Right lobe of liver (tissue), 4 donors: ENCODE measurements at regions not wholly inside any gene's neighbourhood (a gene's known extent, or its start where the extent isn't known, plus 50 kb on each side); places are given as distances from the start of the nearest gene placed in this dataset.

ENCODE experiments used
- POLR2A ChIP-seq: fragments of 450-650 bp; IDR thresholded peaks from one replicate; pipeline ENCODE4 v1.6.1; 2017; ENCODE audit warnings: antibody characterized with exemption, mild to moderate bottlenecking
- TF ChIP-seq, protein P1 (sequence below), 4 donors: fragments of 200-600 bp in 3 of 4; fragments of 450-650 bp in 1 of 4; IDR thresholded peaks; one replicate each; pipeline versions ENCODE4 v1.5.1 to v1.8.0; 2016 to 2022; ENCODE audit warnings: antibody characterized with exemption in 4 of 4, mild to moderate bottlenecking in 2 of 4
- donor health status: DM: no; HTN: no; CAD: no.
- donor health status: DM: no; HTN: no; CAD: no.
- donor health status: DM: no; HTN: yes; CAD: no.

DNA sequence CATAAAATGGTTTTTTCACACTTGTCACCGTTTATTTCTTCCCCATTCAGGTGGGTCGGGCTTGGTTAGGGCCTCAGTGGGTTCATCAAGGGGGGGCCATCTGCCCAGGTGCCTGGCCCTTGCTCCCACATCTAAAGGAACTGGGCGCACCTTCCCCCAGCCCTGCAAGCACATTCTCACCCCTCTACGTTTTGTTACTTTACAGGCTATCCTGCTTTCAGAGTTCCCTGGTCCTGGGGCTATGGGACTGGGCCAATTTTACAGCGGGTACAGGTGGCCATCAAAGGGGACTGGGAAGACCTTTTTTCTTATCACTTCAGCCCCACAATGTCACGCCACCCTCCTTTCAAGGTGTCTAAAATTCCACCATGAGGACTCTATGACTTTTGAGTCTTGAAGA, 71.8 kb upstream of the HAAO start:
- TF ChIP-seq, protein P1, sequence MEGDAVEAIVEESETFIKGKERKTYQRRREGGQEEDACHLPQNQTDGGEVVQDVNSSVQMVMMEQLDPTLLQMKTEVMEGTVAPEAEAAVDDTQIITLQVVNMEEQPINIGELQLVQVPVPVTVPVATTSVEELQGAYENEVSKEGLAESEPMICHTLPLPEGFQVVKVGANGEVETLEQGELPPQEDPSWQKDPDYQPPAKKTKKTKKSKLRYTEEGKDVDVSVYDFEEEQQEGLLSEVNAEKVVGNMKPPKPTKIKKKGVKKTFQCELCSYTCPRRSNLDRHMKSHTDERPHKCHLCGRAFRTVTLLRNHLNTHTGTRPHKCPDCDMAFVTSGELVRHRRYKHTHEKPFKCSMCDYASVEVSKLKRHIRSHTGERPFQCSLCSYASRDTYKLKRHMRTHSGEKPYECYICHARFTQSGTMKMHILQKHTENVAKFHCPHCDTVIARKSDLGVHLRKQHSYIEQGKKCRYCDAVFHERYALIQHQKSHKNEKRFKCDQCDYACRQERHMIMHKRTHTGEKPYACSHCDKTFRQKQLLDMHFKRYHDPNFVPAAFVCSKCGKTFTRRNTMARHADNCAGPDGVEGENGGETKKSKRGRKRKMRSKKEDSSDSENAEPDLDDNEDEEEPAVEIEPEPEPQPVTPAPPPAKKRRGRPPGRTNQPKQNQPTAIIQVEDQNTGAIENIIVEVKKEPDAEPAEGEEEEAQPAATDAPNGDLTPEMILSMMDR (IDR thresholded peaks at IDR 0.05), result no peak
- TF ChIP-seq POLR2A, result no peak
